NB4 (cell line): ENCODE measurements at regions not wholly inside any gene's neighbourhood (a gene's known extent, or its start where the extent isn't known, plus 50 kb on each side); places are given as distances from the start of the nearest gene placed in this dataset.

Experiments used
- DNase-seq: peaks from one replicate; pipeline ENCODE4 v3.0.0; 2010; ENCODE audit warnings: low read depth
- H3K4me3 ChIP-seq: one replicate; pipeline ENCODE4 v1.5.1; 2011; ENCODE audit warnings: mild to moderate bottlenecking, low read depth, low read length, moderate library complexity
- MYC ChIP-seq: IDR thresholded peaks from 2 replicates; pipeline ENCODE4 v1.6.1; 2011; ENCODE audit warnings: low read depth, low read length
- POLR2A ChIP-seq: IDR thresholded peaks from 2 replicates; pipeline ENCODE4 v1.6.1; 2011; ENCODE audit warnings: mild to moderate bottlenecking; ENCODE audit not compliant: insufficient read length; ENCODE audit errors: extremely low read depth
- TF ChIP-seq, protein P1 (sequence below): IDR thresholded peaks from 2 replicates; pipeline ENCODE4 v1.6.1; 2011; ENCODE audit warnings: low read depth, low read length
- TF ChIP-seq, protein P2 (sequence below): IDR thresholded peaks from one replicate; pipeline ENCODE4 v1.5.1; 2012; ENCODE audit warnings: low read depth, low read length

DNA sequence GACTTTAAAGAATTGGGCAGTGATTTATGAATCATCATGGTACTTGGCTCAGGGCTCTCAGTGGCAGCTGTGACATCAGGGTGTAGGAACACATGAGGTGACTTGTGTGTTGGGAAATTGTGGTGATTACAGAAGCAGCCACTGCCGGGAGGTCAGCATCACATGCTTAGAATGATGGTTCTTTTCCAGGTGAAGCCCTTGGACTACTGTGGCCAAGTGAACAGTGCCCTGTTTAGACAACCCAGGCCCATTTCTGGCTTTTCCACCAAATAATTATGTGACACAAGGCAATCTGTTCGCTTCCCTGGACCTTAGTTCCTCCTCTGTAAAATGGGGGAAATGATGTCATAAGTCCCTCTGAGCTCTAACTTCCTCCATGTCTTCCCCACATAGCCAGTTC lies 139.7 kb upstream of the ROPN1 start:
- DNase-seq = peak; percentile 15
- TF ChIP-seq POLR2A (no peak), MYC (no peak)
- TF ChIP-seq, protein P1, sequence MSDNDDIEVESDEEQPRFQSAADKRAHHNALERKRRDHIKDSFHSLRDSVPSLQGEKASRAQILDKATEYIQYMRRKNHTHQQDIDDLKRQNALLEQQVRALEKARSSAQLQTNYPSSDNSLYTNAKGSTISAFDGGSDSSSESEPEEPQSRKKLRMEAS = no peak
- TF ChIP-seq, protein P2, sequence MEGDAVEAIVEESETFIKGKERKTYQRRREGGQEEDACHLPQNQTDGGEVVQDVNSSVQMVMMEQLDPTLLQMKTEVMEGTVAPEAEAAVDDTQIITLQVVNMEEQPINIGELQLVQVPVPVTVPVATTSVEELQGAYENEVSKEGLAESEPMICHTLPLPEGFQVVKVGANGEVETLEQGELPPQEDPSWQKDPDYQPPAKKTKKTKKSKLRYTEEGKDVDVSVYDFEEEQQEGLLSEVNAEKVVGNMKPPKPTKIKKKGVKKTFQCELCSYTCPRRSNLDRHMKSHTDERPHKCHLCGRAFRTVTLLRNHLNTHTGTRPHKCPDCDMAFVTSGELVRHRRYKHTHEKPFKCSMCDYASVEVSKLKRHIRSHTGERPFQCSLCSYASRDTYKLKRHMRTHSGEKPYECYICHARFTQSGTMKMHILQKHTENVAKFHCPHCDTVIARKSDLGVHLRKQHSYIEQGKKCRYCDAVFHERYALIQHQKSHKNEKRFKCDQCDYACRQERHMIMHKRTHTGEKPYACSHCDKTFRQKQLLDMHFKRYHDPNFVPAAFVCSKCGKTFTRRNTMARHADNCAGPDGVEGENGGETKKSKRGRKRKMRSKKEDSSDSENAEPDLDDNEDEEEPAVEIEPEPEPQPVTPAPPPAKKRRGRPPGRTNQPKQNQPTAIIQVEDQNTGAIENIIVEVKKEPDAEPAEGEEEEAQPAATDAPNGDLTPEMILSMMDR = no peak
- no peak overlapping the region for H3K4me3 ChIP-seq

DNA sequence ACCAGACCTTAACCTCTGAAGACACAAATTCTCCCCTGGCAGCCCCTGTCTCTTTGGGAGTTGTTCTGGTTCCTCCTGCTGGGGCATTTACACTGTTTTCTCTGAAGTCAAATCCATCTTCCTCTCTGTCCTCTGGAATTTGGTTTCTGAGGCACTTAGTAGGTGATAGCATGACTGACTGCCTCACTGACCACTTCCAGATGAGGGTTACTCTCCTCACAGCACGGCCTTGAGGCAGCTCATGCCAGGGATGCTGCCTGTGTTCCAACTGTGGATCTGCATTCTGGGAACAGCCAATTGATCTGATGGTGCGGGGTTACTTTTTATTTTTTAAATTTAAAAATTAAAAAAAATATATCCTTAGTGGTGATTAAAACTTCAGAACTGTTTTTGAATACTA lies 140.9 kb upstream of the ROPN1 start:
- no peak for DNase-seq
- TF ChIP-seq, protein P1 = no peak
- no peak for TF ChIP-seq POLR2A
- no peak for TF ChIP-seq MYC
- TF ChIP-seq, protein P2 = no peak
- H3K4me3 ChIP-seq = no peak overlapping the region

DNA sequence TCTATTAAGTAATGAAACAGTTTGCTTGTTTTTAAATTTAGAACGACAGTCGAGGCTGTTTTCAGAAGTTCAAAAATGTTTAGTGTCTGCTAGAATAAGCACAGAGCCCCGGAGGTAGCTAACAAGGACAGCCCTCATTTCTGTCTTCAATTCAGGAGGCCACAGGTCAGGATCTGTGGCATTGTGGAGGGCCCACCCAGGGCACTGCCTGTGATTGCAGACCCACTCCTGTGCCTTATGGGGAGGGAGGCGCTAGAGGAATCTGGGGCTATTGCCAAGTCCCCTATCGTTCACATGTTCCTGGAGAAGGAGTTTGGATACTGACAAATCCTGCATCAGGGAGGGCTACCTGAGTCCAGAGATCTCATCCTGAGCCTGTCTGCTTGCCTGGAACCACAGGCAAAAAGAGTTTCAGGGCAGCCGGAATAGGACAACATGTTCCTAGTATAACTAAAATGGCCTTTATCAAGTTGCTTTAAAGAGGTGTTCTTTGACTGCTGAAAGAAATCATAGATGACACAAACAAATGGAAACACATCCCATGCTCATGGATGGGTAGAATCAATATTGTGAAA lies 141.5 kb upstream of the ROPN1 start:
- no peak for DNase-seq
- no peak overlapping the region for H3K4me3 ChIP-seq
- TF ChIP-seq MYC (no peak), POLR2A (no peak)
- TF ChIP-seq, protein P2 = no peak
- TF ChIP-seq, protein P1 = no peak

DNA sequence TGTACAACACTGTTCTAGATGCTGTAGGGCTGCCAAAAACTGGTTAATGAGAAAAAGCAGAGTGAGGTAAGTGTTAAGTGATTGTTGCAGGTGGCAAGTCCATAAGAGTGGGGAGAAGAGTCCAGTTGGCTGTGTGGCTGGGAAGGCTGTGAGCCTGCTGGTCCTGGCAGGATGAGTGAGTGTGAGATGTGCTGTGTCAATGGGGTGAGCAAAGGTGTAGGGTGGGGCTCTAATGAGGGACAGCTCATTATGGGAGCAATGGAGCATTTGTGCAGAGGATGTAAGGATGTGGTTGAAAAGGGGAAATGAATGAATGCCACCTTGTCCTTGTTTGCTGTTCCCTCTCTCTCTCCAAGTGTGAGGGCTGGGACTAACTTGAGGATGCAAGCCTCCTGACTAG lies 145.3 kb upstream of the ROPN1 start:
- DNase-seq = no peak
- TF ChIP-seq, protein P2 = no peak
- TF ChIP-seq POLR2A (no peak), MYC (no peak)
- TF ChIP-seq, protein P1 = no peak
- H3K4me3 ChIP-seq = no peak overlapping the region

DNA sequence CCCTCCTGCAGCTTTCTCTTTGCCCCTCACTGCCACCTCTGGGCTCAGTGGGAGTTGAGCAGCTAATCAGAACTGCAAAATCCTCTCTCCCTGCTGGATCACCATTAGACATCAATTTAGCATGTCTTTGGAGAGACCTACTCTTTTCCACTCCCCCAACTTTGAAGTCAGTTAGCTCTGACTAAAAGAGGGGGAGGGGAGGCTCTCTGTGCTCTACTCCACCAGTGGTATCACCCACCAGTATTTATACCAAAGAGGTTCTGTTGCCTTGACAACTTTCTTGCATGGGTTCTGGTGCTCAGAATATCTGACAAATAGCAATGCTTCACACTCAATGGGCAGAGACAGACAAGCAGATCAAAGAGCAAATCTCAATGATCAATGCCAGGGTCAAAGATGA lies 146.2 kb upstream of the ROPN1 start:
- H3K4me3 ChIP-seq = no peak overlapping the region
- no peak for TF ChIP-seq MYC
- TF ChIP-seq, protein P1 = no peak
- TF ChIP-seq, protein P2 = no peak
- TF ChIP-seq POLR2A = no peak
- DNase-seq = no peak

DNA sequence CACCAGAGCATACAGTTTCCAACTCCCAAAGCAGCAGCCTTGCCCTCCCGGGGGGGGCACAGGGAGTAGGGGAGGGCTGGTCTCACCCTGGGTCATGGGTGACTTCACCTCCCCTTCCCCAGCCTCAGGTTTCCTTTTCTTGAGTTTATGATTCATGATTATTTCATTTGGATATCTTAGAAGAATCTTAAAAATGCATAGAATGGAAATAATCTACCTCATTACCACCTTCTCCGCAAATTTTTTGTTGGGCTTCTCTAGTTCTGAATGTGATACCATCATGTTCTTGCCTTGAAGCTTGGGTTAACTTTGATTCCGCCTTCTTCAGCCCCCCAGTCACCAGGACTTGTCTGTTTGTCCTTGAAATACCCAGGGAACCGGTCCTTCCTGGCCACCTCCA lies 148.8 kb upstream of the ROPN1 start:
- DNase-seq = no peak
- no peak overlapping the region for H3K4me3 ChIP-seq
- TF ChIP-seq, protein P2 = no peak
- TF ChIP-seq MYC (no peak), POLR2A (no peak)
- TF ChIP-seq, protein P1 = no peak
